ENCODE measurements at regions not wholly inside any gene's neighbourhood (a gene's known extent, or its start where the extent isn't known, plus 50 kb on each side); places are given as distances from the start of the nearest gene placed in this dataset.

- TF ChIP-seq POLR2AphosphoS5 (IDR thresholded peaks at IDR 0.05; ENCODE audit: low read depth, low read length) (no peak), POLR2A (IDR thresholded peaks at IDR 0.05; ENCODE audit: low read depth, low read length) (no peak), TAF1 (IDR thresholded peaks at IDR 0.05; ENCODE audit: low read depth, low read length) (no peak), SPI1 (IDR thresholded peaks at IDR 0.05; ENCODE audit: low read depth, low read length) (no peak), PAX5 (IDR thresholded peaks at IDR 0.05; ENCODE audit: insufficient read depth, low read length, severe bottlenecking) (no peak)
Measured at GRCh38 chr6:108750801-108751200, 97.4 kb upstream of the ARMC2 start.

Measured in GM12891 (cell line).